Lung (tissue), 11 donors: ENCODE measurements at regions not wholly inside any gene's neighbourhood (a gene's known extent, or its start where the extent isn't known, plus 50 kb on each side); places are given as distances from the start of the nearest gene placed in this dataset.

Experiments used
- ATAC-seq: fragments of 200-7000 bp; cut with Tn5 transposase; one replicate; pipeline ENCODE4 v1.9.1; 2020; ENCODE audit warnings: moderate number of reproducible peaks; ENCODE audit not compliant: insufficient read depth, low FRiP score
- DNase-seq, 3 donors: peaks; one replicate each; pipeline ENCODE4 v3.0.0-alpha.2; 2013 to 2017
- H3K27ac ChIP-seq, 2 donors: one replicate each; pipeline ENCODE4 v1.5.1; 2013; ENCODE audit warnings: mild to moderate bottlenecking in 2 of 2, moderate library complexity in 2 of 2, control low read depth in 1 of 2, inconsistent platforms in 1 of 2, low read depth in 1 of 2, low read length in 1 of 2
- H3K27me3 ChIP-seq, 3 donors: one replicate each; pipeline ENCODE4 v1.5.1; 2013; ENCODE audit warnings: low read length in 2 of 3; ENCODE audit not compliant: control insufficient read depth in 3 of 3, insufficient read depth in 3 of 3
- H3K36me3 ChIP-seq, 4 donors: one replicate each; pipeline ENCODE4 v1.5.1; 2013; ENCODE audit warnings: low read length in 4 of 4, mild to moderate bottlenecking in 1 of 4, moderate library complexity in 1 of 4; ENCODE audit not compliant: control insufficient read depth in 4 of 4, insufficient read depth in 4 of 4
- H3K4me1 ChIP-seq, 5 donors: one replicate each; pipeline ENCODE4 v1.5.1; 2013; ENCODE audit warnings: low read length in 5 of 5, mild to moderate bottlenecking in 2 of 5, moderate library complexity in 1 of 5; ENCODE audit not compliant: control insufficient read depth in 5 of 5, insufficient read depth in 5 of 5
- H3K4me3 ChIP-seq: one replicate; pipeline ENCODE4 v1.5.1; 2013; ENCODE audit warnings: mild to moderate bottlenecking, control low read depth, moderate library complexity
- H3K9ac ChIP-seq, 2 donors: one replicate each; pipeline ENCODE4 v1.5.1; 2013; ENCODE audit warnings: low read length in 2 of 2, control low read depth in 1 of 2; ENCODE audit not compliant: insufficient read depth in 1 of 2
- H3K9me3 ChIP-seq, 4 donors: one replicate each; pipeline ENCODE4 v1.5.1; 2013; ENCODE audit warnings: low read length in 3 of 4, mild to moderate bottlenecking in 1 of 4, moderate library complexity in 1 of 4; ENCODE audit not compliant: control insufficient read depth in 4 of 4, insufficient read depth in 3 of 4
- WGBS, 2 donors: extraction: QIAGEN DNeasy Blood & Tissue Kit; methylation state at CpG; one replicate each; pipeline ENCODE4 v1.1.7; 2013; 5-methylcytosine and 5-hydroxymethylcytosine counted together
- TF ChIP-seq, protein P1 (sequence below): IDR thresholded peaks from 2 replicates; pipeline ENCODE4 v1.5.1; 2012; ENCODE audit warnings: mild to moderate bottlenecking; ENCODE audit errors: control extremely low read depth, extremely low read depth
- donor health status: control.
- donor health status: control.
- donor health status: Bipolar disorder and iron deficiency.
- donor health status: healthy.
- donor health status: DM: yes; HTN: yes; CAD: no.

DNA sequence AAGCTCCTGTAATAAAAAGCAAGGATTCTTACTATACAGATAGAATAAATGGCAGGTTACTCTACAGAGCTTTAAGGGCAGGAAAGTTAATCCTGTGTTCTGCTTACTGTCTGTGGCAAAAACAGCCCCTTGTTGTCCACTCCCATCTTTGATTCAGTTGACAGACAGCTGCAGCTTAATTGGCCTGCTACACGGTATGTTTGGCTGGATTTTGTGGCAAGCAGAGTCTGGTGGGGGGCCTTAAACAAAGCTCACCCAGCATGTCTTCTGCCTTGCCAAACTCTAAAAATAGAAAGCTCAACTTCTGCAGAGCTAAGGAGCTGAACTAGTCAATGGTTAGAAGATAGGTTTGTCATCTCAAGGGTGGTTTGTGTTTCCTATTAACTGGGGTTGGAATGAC lies 407.2 kb downstream of the HLX start:
- Histone ChIP-seq H3K9me3 (no peaks in the 10 kb centered on the region), H3K27ac (no peak overlapping the region), H3K9ac (no peak overlapping the region), H3K4me1 (peaks cover 0 to 10% (median 0%) of the 10 kb centered on the region in 5 donors), H3K27me3 (no peaks in the 10 kb centered on the region), H3K4me3 (no peak overlapping the region), H3K36me3 (no peaks in the 10 kb centered on the region)
- peak in 1 of 3 donors; percentile 32 for DNase-seq
- ATAC-seq, result no peak
- TF ChIP-seq, protein P1, sequence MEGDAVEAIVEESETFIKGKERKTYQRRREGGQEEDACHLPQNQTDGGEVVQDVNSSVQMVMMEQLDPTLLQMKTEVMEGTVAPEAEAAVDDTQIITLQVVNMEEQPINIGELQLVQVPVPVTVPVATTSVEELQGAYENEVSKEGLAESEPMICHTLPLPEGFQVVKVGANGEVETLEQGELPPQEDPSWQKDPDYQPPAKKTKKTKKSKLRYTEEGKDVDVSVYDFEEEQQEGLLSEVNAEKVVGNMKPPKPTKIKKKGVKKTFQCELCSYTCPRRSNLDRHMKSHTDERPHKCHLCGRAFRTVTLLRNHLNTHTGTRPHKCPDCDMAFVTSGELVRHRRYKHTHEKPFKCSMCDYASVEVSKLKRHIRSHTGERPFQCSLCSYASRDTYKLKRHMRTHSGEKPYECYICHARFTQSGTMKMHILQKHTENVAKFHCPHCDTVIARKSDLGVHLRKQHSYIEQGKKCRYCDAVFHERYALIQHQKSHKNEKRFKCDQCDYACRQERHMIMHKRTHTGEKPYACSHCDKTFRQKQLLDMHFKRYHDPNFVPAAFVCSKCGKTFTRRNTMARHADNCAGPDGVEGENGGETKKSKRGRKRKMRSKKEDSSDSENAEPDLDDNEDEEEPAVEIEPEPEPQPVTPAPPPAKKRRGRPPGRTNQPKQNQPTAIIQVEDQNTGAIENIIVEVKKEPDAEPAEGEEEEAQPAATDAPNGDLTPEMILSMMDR, result no peak
- 68 to 78% methylated on average over 1 of the region's 1 CpG for WGBS, 2 donors

DNA sequence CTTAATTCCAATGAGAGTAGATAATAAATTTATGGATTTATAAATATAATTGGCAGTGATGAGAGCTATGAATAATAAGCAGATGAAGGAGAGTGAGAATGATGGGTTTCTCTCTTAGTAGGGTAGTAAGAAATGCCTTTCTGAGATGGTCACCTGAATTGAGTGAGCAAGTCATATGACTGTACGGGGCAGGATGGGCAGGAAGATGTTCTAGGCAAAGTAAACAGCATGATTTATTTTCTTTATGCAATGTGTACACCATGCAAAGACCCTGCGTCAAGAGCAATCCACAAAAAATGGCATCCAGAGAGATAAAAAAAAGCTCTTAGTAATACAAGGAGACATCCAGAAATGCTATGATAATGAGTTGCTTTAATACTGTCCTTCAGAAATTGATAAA lies 409.9 kb downstream of the HLX start:
- DNase-seq (no peak), ATAC-seq (no peak)
- TF ChIP-seq, protein P1, result no peak
- no peak overlapping the region for H3K4me3 ChIP-seq
- no peaks in the 10 kb centered on the region for H3K36me3 ChIP-seq
- 76 to 86% methylated on average over 2 of the region's 2 CpGs for WGBS, 2 donors
- no peak overlapping the region for H3K27ac ChIP-seq
- H3K9ac ChIP-seq, result no peak overlapping the region
- H3K27me3 ChIP-seq, result no peaks in the 10 kb centered on the region
- H3K9me3 ChIP-seq, result no peaks in the 10 kb centered on the region
- peaks cover 0 to 4% (median 0%) of the 10 kb centered on the region in 5 donors for H3K4me1 ChIP-seq

DNA sequence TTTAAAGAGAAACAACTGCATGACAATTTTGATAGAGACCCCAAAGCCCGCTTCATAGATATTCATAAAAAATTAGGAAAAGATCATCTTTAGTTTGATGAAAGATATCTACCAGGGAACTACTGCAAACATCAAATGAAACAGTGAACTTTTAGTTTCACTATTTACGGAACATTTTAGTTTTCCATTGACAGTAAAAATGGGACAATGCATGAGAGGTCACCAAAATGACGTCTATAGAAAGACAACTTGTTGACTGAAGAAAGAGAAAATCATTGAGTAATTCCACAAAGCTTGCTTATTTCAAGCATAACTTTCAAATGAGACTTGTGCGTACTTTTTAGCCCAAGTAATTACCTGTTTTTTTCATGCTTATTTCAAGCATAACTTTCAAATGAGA lies 411.4 kb downstream of the HLX start:
- peaks cover 0 to 4% (median 0%) of the 10 kb centered on the region in 5 donors for H3K4me1 ChIP-seq
- DNase-seq (no peak), ATAC-seq (no peak)
- WGBS, 2 donors, result 78 to 86% methylated on average over 4 of the region's 4 CpGs
- no peaks in the 10 kb centered on the region for H3K36me3 ChIP-seq
- no peak overlapping the region for H3K27ac ChIP-seq
- no peaks in the 10 kb centered on the region for H3K9me3 ChIP-seq
- no peaks in the 10 kb centered on the region for H3K27me3 ChIP-seq
- no peak overlapping the region for H3K4me3 ChIP-seq
- no peak overlapping the region for H3K9ac ChIP-seq
- TF ChIP-seq, protein P1, result no peak

DNA sequence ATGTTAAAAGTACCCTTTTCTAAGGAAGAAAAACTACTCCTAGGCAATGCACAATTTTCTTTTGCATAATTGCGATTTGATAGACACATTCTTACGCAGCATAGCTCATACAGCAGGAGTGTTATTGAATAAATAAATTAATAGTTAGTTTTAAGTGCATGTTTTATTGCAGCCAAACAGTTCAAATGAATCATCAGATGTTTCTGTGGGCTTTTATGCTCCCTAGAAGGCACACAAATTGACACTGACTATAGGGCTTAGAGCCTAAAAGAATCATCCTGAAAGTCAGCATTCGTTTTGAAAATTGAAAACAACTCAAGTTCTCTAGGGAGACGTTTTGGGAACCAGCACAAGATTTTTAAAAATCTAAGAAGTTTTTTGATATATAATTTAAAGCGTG lies 411.9 kb downstream of the HLX start:
- Histone ChIP-seq H3K4me3 (no peak overlapping the region), H3K4me1 (peaks cover 0 to 4% (median 0%) of the 10 kb centered on the region in 5 donors), H3K9ac (no peak overlapping the region), H3K36me3 (no peaks in the 10 kb centered on the region), H3K27me3 (no peaks in the 10 kb centered on the region), H3K9me3 (no peaks in the 10 kb centered on the region), H3K27ac (no peak overlapping the region)
- TF ChIP-seq, protein P1, result no peak
- 81 to 84% methylated on average over 5 of the region's 5 CpGs for WGBS, 2 donors
- ATAC-seq (no peak), DNase-seq (no peak)
